SK-N-MC (cell line): ENCODE measurements at regions not wholly inside any gene's neighbourhood (a gene's known extent, or its start where the extent isn't known, plus 50 kb on each side); places are given as distances from the start of the nearest gene placed in this dataset.

Source experiments
- EZH2 ChIP-seq: fragments of 200-600 bp; sonication (generic); IDR thresholded peaks from one replicate; pipeline ENCODE4 v1.6.1; 2017; ENCODE audit warnings: antibody characterized with exemption
- FOXP2 ChIP-seq: optimal IDR thresholded peaks from 2 replicates; pipeline ENCODE3; 2011; ENCODE audit warnings: mild to moderate bottlenecking, moderate library complexity; ENCODE audit not compliant: insufficient read depth; ENCODE audit errors: extremely low read length, control extremely low read depth
- POLR2AphosphoS5 ChIP-seq: IDR thresholded peaks from 2 replicates; pipeline ENCODE4 v1.6.1; 2012; ENCODE audit warnings: mild to moderate bottlenecking, low read depth, low read length, borderline replicate concordance

DNA sequence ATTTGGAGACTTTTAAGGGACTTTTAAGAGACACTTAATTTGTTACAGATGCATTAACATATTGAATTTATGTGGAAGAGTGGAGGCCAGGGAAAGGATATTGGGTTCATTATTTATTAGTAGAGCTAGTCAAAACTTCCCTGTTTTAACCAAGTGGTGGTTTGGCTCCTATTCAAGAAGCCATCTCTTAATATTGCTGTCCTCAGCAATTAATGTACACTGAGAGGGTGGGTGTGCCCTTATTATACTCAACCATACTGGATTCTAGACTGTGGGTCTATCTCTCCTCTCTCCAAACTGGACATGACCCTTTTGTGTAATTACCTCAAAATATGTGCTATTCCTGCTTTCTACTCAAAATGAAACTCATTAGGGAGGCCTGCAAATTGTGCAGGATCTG, 398.7 kb upstream of the DDHD1 start:
- TF ChIP-seq EZH2 (no peak), POLR2AphosphoS5 (no peak), FOXP2 (no peak)
